ENCODE measurements at regions not wholly inside any gene's neighbourhood (a gene's known extent, or its start where the extent isn't known, plus 50 kb on each side); places are given as distances from the start of the nearest gene placed in this dataset.

- Histone ChIP-seq H3K9ac (ENCODE audit: low read depth, low read length, poor library complexity) (no peak overlapping the region), H4K91ac (ENCODE audit: low read depth, low read length, poor library complexity) (no peak overlapping the region), H2BK120ac (ENCODE audit: low read depth, low read length) (no peak overlapping the region), H3K23ac (ENCODE audit: low read depth, low read length, poor library complexity) (no peak overlapping the region), H3K4me3 (ENCODE audit: low read length in 2 of 2) (no peak overlapping the region), H2BK12ac (ENCODE audit: low read length) (no peak overlapping the region), H2BK15ac (ENCODE audit: low read length) (no peak overlapping the region), H2AFZ (ENCODE audit: low read length) (no peak overlapping the region), H3K9me3 (replicated peaks in 1 of 2; ENCODE audit: control insufficient read depth in 2 of 2, insufficient read depth in 1 of 2, low read depth in 1 of 2, low read length in 2 of 2) (peaks cover 0 to 4% of the 10 kb centered on the region in 2 donors), H4K8ac (ENCODE audit: low read depth, low read length) (no peak overlapping the region), H3K27me3 (ENCODE audit: control insufficient read depth in 3 of 3, insufficient read depth in 3 of 3, low read depth in 1 of 3, low read length in 3 of 3) (no peaks in the 10 kb centered on the region), H3K4ac (ENCODE audit: low read length) (no peak overlapping the region), H3K4me1 (ENCODE audit: control insufficient read depth in 2 of 2, insufficient read depth in 1 of 2, low read depth in 1 of 2, low read length in 2 of 2) (no peaks in the 10 kb centered on the region), H3K14ac (ENCODE audit: low read length) (no peak overlapping the region), H3K4me2 (ENCODE audit: insufficient read depth, low read length, poor library complexity, severe bottlenecking) (no peak overlapping the region), H2AK5ac (ENCODE audit: low read depth, low read length) (no peak overlapping the region), H3K79me1 (ENCODE audit: low read depth, low read length) (no peaks in the 10 kb centered on the region), H3K18ac (ENCODE audit: low read length) (no peak overlapping the region), H3K27ac (replicated peaks; ENCODE audit: low read length) (no peak overlapping the region), H3K36me3 (replicated peaks in 1 of 2; ENCODE audit: control insufficient read depth in 2 of 2, insufficient read depth in 2 of 2, low read length in 2 of 2) (no peaks in the 10 kb centered on the region), H2BK5ac (ENCODE audit: low read length) (no peak overlapping the region)
- no peak for DNase-seq (ENCODE audit: low spot score)
- no CpG with 5 or more reads among the region's 15 CpGs for WGBS, 2 donors (ENCODE audit: extremely low coverage in 2 of 2, insufficient read length in 2 of 2, insufficient replicate concordance in 1 of 2)
These were observed 114.9 kb upstream of the ID2 start for GRCh38 chr2:8566774-8567468.

DNA sequence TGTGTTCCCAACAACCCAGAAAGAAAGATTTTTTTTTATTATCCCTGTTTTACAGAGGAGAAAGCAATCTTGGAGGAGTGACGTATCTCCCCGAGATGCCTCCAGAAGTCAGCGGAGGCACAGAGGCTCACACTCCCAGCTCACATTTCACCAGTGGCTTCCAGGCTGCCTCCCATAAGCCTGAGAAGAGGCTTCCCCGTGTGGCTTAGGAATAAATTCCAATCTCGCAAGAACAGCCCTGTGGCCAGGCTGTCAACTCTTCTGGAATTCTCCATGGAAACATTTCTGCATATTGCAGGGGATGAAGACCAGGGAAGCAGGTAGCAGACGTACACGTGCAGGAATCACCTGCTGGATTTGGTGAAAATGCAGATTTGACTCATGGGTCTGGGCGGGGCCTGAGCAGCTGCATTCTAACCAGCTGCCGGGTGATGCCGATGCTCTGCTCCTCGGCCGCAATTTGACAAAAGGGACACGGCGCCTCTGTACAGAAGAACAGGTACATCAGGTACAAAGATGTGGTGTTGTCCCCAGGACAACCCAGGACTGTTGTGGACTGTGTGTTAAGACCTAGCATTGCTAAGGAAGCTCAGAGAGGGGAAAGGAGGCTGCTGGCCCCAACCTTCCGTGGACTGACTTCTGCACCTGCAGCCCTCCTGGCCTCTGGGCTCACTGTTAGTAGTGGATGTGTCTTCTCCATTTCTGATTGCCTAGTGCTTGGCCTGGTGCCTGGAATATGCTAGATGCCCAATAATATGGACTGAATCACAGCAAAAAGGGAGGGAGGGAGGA, 114.2 kb upstream of the ID2 start:
- Histone ChIP-seq H3K23ac (ENCODE audit: low read depth, low read length, poor library complexity) (no peak overlapping the region), H3K36me3 (replicated peaks in 1 of 2; ENCODE audit: control insufficient read depth in 2 of 2, insufficient read depth in 2 of 2, low read length in 2 of 2) (no peaks in the 10 kb centered on the region), H2AFZ (ENCODE audit: low read length) (no peak overlapping the region), H3K9me3 (replicated peaks in 1 of 2; ENCODE audit: control insufficient read depth in 2 of 2, insufficient read depth in 1 of 2, low read depth in 1 of 2, low read length in 2 of 2) (no peaks in the 10 kb centered on the region), H3K14ac (ENCODE audit: low read length) (no peak overlapping the region), H3K79me1 (ENCODE audit: low read depth, low read length) (no peaks in the 10 kb centered on the region), H3K4me3 (ENCODE audit: low read length in 2 of 2) (no peak overlapping the region), H3K18ac (ENCODE audit: low read length) (peak overlapping the region; percentile 34), H3K27me3 (ENCODE audit: control insufficient read depth in 3 of 3, insufficient read depth in 3 of 3, low read depth in 1 of 3, low read length in 3 of 3) (no peaks in the 10 kb centered on the region), H3K4ac (ENCODE audit: low read length) (no peak overlapping the region), H3K4me1 (ENCODE audit: control insufficient read depth in 2 of 2, insufficient read depth in 1 of 2, low read depth in 1 of 2, low read length in 2 of 2) (no peaks in the 10 kb centered on the region), H2BK120ac (ENCODE audit: low read depth, low read length) (no peak overlapping the region), H4K91ac (ENCODE audit: low read depth, low read length, poor library complexity) (no peak overlapping the region), H2BK12ac (ENCODE audit: low read length) (no peak overlapping the region), H2BK15ac (ENCODE audit: low read length) (no peak overlapping the region), H2BK5ac (ENCODE audit: low read length) (no peak overlapping the region), H3K4me2 (ENCODE audit: insufficient read depth, low read length, poor library complexity, severe bottlenecking) (no peak overlapping the region), H4K8ac (ENCODE audit: low read depth, low read length) (no peak overlapping the region), H3K9ac (ENCODE audit: low read depth, low read length, poor library complexity) (no peak overlapping the region), H3K27ac (replicated peaks; ENCODE audit: low read length) (no peak overlapping the region), H2AK5ac (ENCODE audit: low read depth, low read length) (no peak overlapping the region)
- no peak for DNase-seq (ENCODE audit: low spot score)
- no CpG with 5 or more reads among the region's 15 CpGs for WGBS, 2 donors (ENCODE audit: extremely low coverage in 2 of 2, insufficient read length in 2 of 2, insufficient replicate concordance in 1 of 2)

- Histone ChIP-seq H4K8ac (ENCODE audit: low read depth, low read length) (no peak overlapping the region), H2BK12ac (ENCODE audit: low read length) (peak overlapping the region; percentile 66), H2AFZ (ENCODE audit: low read length) (no peak overlapping the region), H2BK5ac (ENCODE audit: low read length) (no peak overlapping the region), H3K27ac (replicated peaks; ENCODE audit: low read length) (no peak overlapping the region), H3K27me3 (ENCODE audit: control insufficient read depth in 3 of 3, insufficient read depth in 3 of 3, low read depth in 1 of 3, low read length in 3 of 3) (no peaks in the 10 kb centered on the region), H3K4ac (ENCODE audit: low read length) (no peak overlapping the region), H3K18ac (ENCODE audit: low read length) (peak overlapping the region; percentile 24), H3K79me1 (ENCODE audit: low read depth, low read length) (no peaks in the 10 kb centered on the region), H3K9me3 (replicated peaks in 1 of 2; ENCODE audit: control insufficient read depth in 2 of 2, insufficient read depth in 1 of 2, low read depth in 1 of 2, low read length in 2 of 2) (no peaks in the 10 kb centered on the region), H2BK120ac (ENCODE audit: low read depth, low read length) (no peak overlapping the region), H3K4me2 (ENCODE audit: insufficient read depth, low read length, poor library complexity, severe bottlenecking) (no peak overlapping the region), H2BK15ac (ENCODE audit: low read length) (no peak overlapping the region), H3K36me3 (replicated peaks in 1 of 2; ENCODE audit: control insufficient read depth in 2 of 2, insufficient read depth in 2 of 2, low read length in 2 of 2) (no peaks in the 10 kb centered on the region), H3K4me1 (ENCODE audit: control insufficient read depth in 2 of 2, insufficient read depth in 1 of 2, low read depth in 1 of 2, low read length in 2 of 2) (peaks cover 0 to 3% of the 10 kb centered on the region in 2 donors), H4K91ac (ENCODE audit: low read depth, low read length, poor library complexity) (no peak overlapping the region), H3K4me3 (ENCODE audit: low read length in 2 of 2) (no peak overlapping the region), H3K9ac (ENCODE audit: low read depth, low read length, poor library complexity) (peak overlapping the region; percentile 39), H3K23ac (ENCODE audit: low read depth, low read length, poor library complexity) (no peak overlapping the region), H3K14ac (ENCODE audit: low read length) (no peak overlapping the region), H2AK5ac (ENCODE audit: low read depth, low read length) (no peak overlapping the region)
- WGBS, 2 donors (ENCODE audit: extremely low coverage in 2 of 2, insufficient read length in 2 of 2, insufficient replicate concordance in 1 of 2), result no CpG with 5 or more reads among the region's 12 CpGs
- no peak for DNase-seq (ENCODE audit: low spot score)
These were observed 113.1 kb upstream of the ID2 start for GRCh38 chr2:8568543-8569302.

Data from neuronal stem cell (in vitro differentiated cells).